ENCODE measurements at regions not wholly inside any gene's neighbourhood (a gene's known extent, or its start where the extent isn't known, plus 50 kb on each side); places are given as distances from the start of the nearest gene placed in this dataset.
"Not testable (repeated sequence)": the region's sequence is repeated elsewhere in the genome, so short reads cannot be mapped to it uniquely, and the experiment has no call there.

DNA sequence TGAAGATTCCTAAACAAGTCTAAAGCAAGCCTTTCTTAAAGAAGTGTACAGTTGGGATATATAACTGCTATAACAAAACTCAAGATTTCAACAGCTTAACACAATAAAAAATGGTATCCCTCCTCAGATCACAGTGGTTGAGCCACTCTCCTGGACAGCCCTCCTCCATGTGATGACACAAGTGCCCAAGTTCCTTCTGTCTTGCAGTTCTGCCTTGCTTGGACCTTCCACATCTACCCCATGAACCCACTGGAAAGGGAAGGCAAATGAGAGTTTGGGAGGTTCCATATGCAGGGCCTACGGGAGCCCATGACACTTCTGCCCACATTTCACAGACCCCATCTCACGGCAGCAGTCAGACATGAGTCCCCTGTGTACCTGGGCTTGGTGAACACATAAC is 659.2 kb downstream of the UQCRFS1 start:
- no peak for DNase-seq (ENCODE audit: low spot score)
- Mint-ChIP-seq H3K4me3 (ENCODE audit: unreplicated experiment) (no peak overlapping the region), H3K27ac (ENCODE audit: unreplicated experiment) (no peak overlapping the region), H3K4me1 (ENCODE audit: unreplicated experiment) (no peaks in the 10 kb centered on the region), H3K36me3 (ENCODE audit: low read depth, unreplicated experiment) (no peaks in the 10 kb centered on the region), H3K27me3 (ENCODE audit: unreplicated experiment) (peaks cover 2% of the 10 kb centered on the region), H3K9me3 (ENCODE audit: unreplicated experiment) (no peaks in the 10 kb centered on the region)
- TF ChIP-seq, protein P1, sequence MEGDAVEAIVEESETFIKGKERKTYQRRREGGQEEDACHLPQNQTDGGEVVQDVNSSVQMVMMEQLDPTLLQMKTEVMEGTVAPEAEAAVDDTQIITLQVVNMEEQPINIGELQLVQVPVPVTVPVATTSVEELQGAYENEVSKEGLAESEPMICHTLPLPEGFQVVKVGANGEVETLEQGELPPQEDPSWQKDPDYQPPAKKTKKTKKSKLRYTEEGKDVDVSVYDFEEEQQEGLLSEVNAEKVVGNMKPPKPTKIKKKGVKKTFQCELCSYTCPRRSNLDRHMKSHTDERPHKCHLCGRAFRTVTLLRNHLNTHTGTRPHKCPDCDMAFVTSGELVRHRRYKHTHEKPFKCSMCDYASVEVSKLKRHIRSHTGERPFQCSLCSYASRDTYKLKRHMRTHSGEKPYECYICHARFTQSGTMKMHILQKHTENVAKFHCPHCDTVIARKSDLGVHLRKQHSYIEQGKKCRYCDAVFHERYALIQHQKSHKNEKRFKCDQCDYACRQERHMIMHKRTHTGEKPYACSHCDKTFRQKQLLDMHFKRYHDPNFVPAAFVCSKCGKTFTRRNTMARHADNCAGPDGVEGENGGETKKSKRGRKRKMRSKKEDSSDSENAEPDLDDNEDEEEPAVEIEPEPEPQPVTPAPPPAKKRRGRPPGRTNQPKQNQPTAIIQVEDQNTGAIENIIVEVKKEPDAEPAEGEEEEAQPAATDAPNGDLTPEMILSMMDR (IDR thresholded peaks at IDR 0.05; ENCODE audit: unreplicated experiment), result no peak

DNA sequence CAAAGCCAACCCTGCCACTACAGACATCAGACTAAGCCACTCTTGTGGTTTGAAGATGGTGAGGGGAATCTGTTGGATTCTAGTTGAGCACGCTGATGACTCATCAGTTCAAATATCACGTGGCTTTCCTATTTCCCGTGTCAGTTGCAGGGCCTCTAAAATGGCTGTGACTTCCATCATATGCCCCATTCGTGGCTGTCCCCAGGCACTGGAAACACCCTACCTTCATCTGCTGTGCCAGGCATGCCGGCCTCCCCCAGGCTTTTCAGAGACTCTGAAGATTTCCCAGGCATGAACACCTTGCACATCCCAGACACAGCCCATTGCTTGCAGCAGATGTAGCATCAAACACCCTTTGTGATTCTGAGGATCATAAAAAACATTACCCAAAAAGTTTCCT is 659.9 kb downstream of the UQCRFS1 start:
- no peak overlapping the region for H3K4me3 Mint-ChIP-seq (ENCODE audit: unreplicated experiment)
- TF ChIP-seq, protein P1 (IDR thresholded peaks at IDR 0.05; ENCODE audit: unreplicated experiment), result no peak
- no peak for DNase-seq (ENCODE audit: low spot score)
- no peaks in the 10 kb centered on the region for H3K9me3 Mint-ChIP-seq (ENCODE audit: unreplicated experiment)
- peaks cover 2% of the 10 kb centered on the region for H3K27me3 Mint-ChIP-seq (ENCODE audit: unreplicated experiment)
- H3K4me1 Mint-ChIP-seq (ENCODE audit: unreplicated experiment), result no peaks in the 10 kb centered on the region
- H3K27ac Mint-ChIP-seq (ENCODE audit: unreplicated experiment), result no peak overlapping the region
- H3K36me3 Mint-ChIP-seq (ENCODE audit: low read depth, unreplicated experiment), result no peaks in the 10 kb centered on the region

DNA sequence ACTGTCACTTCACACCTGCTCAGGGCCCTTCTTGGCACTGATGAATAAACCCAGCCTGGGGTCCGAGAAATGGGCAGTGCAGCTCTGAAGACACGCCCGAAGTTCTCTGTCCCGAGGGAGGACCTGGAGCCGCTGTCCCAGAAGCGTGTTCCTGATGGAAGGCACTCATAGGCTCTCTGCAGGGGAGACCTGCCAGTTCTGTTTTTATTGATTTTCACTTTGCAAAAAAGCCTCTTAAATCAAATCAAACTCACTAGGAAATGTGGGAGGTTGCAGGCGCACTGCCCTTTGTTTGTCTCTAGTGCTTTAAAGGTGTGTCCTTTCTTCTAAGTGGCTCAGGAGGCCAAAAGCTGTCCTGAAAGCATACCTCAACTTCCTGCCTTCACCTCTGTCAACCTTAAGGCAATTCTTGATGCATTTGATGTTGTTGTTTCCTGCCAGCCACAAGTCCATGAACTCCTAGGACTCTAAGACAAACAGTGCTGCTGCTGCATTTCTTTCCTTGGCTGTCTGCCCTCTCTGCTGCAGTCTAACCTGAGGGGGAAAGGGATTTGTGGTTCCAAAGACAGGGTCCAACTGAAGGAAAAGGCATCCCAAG is 663.2 kb downstream of the UQCRFS1 start:
- no peak for DNase-seq (ENCODE audit: low spot score)
- Mint-ChIP-seq H3K4me1 (ENCODE audit: unreplicated experiment) (no peaks in the 10 kb centered on the region), H3K9me3 (ENCODE audit: unreplicated experiment) (no peaks in the 10 kb centered on the region), H3K36me3 (ENCODE audit: low read depth, unreplicated experiment) (peaks cover 4% of the 10 kb centered on the region), H3K27ac (ENCODE audit: unreplicated experiment) (no peak overlapping the region), H3K4me3 (ENCODE audit: unreplicated experiment) (no peak overlapping the region), H3K27me3 (ENCODE audit: unreplicated experiment) (peaks cover 4% of the 10 kb centered on the region)
- TF ChIP-seq, protein P1 (IDR thresholded peaks at IDR 0.05; ENCODE audit: unreplicated experiment), result no peak

DNA sequence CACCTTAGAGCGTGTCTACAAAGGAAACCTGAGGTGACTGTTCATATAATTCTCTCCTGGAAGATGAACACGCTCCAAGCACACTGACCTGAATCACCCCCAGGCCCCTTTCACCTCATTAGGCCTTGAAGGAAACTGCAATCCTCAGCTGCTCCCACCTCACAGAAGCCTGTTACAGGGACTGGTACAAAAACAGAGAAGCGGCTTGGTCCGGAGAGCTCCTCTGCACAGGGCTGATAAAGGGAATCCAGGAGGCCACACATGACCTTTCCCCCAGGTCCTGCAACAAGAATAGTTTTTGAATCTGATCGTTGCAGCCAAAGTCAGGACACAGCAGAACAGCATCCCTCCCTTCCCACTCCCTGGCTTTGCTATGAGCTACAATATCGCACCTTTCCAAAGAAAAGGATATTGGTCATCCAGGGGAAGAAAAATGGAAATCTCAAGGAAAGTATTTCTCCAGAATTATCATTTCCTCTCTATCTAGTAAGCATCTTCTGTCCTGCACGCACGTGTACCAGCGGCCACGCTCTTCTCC is 666.7 kb downstream of the UQCRFS1 start:
- no peak overlapping the region for H3K27ac Mint-ChIP-seq (ENCODE audit: unreplicated experiment)
- TF ChIP-seq, protein P1 (IDR thresholded peaks at IDR 0.05; ENCODE audit: unreplicated experiment), result no peak
- no peaks in the 10 kb centered on the region for H3K9me3 Mint-ChIP-seq (ENCODE audit: unreplicated experiment)
- no peaks in the 10 kb centered on the region for H3K4me1 Mint-ChIP-seq (ENCODE audit: unreplicated experiment)
- H3K36me3 Mint-ChIP-seq (ENCODE audit: low read depth, unreplicated experiment), result peaks cover 4% of the 10 kb centered on the region
- DNase-seq (ENCODE audit: low spot score), result no peak
- no peak overlapping the region for H3K4me3 Mint-ChIP-seq (ENCODE audit: unreplicated experiment)
- peaks cover 3% of the 10 kb centered on the region for H3K27me3 Mint-ChIP-seq (ENCODE audit: unreplicated experiment)

DNA sequence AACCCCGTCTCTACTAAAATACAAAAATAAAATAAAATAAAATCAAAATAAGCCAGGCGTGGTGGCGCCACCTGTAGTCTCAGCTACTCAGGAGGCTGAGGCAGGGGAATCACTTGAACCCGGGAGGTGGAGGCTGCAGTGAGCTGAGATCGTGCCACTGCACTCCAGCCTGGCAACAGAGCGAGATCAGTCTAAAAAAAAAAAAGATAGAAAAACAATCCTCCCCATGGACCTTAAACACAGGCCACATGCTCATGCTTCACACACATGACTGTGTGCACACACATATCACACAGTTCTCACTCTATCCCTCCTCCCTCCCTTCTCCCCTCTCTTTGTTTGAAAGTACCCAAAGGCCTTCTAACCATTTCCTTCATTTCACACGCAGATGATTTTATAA is 667.6 kb downstream of the UQCRFS1 start:
- not testable (repeated sequence) for H3K27ac Mint-ChIP-seq (ENCODE audit: unreplicated experiment); H3K4me1 Mint-ChIP-seq (ENCODE audit: unreplicated experiment); H3K36me3 Mint-ChIP-seq (ENCODE audit: low read depth, unreplicated experiment)

More for the DNA sequence above, 667.6 kb downstream of the UQCRFS1 start:
- H3K9me3 Mint-ChIP-seq (ENCODE audit: unreplicated experiment); H3K27me3 Mint-ChIP-seq (ENCODE audit: unreplicated experiment); H3K4me3 Mint-ChIP-seq (ENCODE audit: unreplicated experiment); DNase-seq (ENCODE audit: low spot score): not testable (repeated sequence)
